Gastrocnemius medialis (tissue), 4 donors: ENCODE measurements at regions not wholly inside any gene's neighbourhood (a gene's known extent, or its start where the extent isn't known, plus 50 kb on each side); places are given as distances from the start of the nearest gene placed in this dataset.
"Not testable (repeated sequence)": the region's sequence is repeated elsewhere in the genome, so short reads cannot be mapped to it uniquely, and the experiment has no call there.

Experiments used
- ATAC-seq, 2 donors: fragments of 150-250 bp; one replicate each; pipeline ENCODE4 v1.9.1; 2016
- DNase-seq, 2 donors: peaks; one replicate each; pipeline ENCODE4 v3.0.0-alpha.2; 2019
- H3K27ac ChIP-seq, 4 donors: fragments of 200-600 bp; sonication (generic); 1 replicate in 1 of 4; 2 replicates in 3 of 4; pipeline ENCODE4 v1.5.1; 2016 to 2018; ENCODE audit warnings: mild to moderate bottlenecking in 2 of 4, moderate library complexity in 1 of 4
- H3K27me3 ChIP-seq, 3 donors: fragments of 200-600 bp; sonication (generic) in 2 of 3; 1 replicate in 1 of 3; 2 replicates in 2 of 3; pipeline versions ENCODE4 v1.5.1 to v1.6.0; 2016 to 2019; ENCODE audit warnings: mild to moderate bottlenecking in 1 of 3, moderate library complexity in 1 of 3
- H3K36me3 ChIP-seq, 2 donors: fragments of 200-600 bp; sonication (generic) in 1 of 2; one replicate each; pipeline ENCODE4 v1.5.1; 2017 to 2018
- H3K4me1 ChIP-seq, 2 donors: fragments of 200-600 bp; sonication (generic) in 1 of 2; one replicate each; pipeline ENCODE4 v1.5.1; 2016 to 2017; ENCODE audit warnings: mild to moderate bottlenecking in 2 of 2
- H3K4me3 ChIP-seq, 4 donors: fragments of 200-600 bp; sonication (generic) in 3 of 4; 1 replicate in 1 of 4; 2 replicates in 3 of 4; pipeline ENCODE4 v1.5.1; 2016 to 2019; ENCODE audit warnings: mild to moderate bottlenecking in 2 of 4
- H3K9me3 ChIP-seq, 3 donors: fragments of 200-600 bp; sonication (generic) in 2 of 3; 1 replicate in 1 of 3; 2 replicates in 2 of 3; pipeline ENCODE4 v1.5.1; 2016 to 2019
- CTCF ChIP-seq, 5 experiments: fragments of 450-650 bp in 3 of 5; fragments of 200-600 bp in 2 of 5; sonication (generic) in 2 of 5; IDR thresholded peaks in 4 of 5; conservative IDR thresholded peaks in 1 of 5; 1 replicate in 4 of 5; 2 replicates in 1 of 5; pipeline ENCODE4 v1.5.1; 2016 to 2019; ENCODE audit warnings: antibody characterized with exemption in 5 of 5, mild to moderate bottlenecking in 3 of 5, moderate library complexity in 3 of 5
- POLR2A ChIP-seq, 2 donors: fragments of 450-650 bp; IDR thresholded peaks; one replicate each; pipeline ENCODE4 v1.6.1; 2017; ENCODE audit warnings: antibody characterized with exemption in 2 of 2, mild to moderate bottlenecking in 2 of 2, moderate library complexity in 2 of 2
- in situ Hi-C, 4 donors: fragments of 200-750 bp; cut with MboI; loops; one replicate each; pipeline versions ENCODE4 v1.15.0 to v1.8.0; 2017; ENCODE audit warnings: low sequenced_read_pairs in 4 of 4
- intact Hi-C: fragments of 100-400 bp; cut with DNase I; formaldehyde crosslinking; loops from one replicate; pipeline ENCODE4 v1.15.1; 2023; ENCODE audit warnings: low total_unique reads

DNA sequence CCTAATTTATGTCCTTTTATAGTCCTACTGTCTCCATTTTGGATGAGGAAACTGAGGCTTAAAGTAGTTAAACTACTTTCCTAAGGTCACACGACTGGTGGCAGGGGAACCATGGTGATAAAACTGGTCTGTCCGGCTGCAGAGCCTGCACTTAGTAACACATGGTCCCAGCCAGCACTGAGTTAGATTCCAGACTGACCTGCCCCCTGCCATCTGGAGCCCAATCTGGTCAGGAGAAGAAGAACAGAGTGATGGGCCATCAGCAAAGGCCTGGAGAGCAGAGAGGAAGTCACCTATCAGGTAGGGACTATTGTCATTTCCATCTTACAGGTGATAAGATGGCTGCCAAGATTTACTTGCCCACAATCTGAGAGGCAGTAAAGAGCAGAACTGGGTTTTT is 86.6 kb upstream of the SLC25A48 start:
- H3K4me1 ChIP-seq = no peaks in the 10 kb centered on the region
- H3K9me3 ChIP-seq = no peaks in the 10 kb centered on the region
- DNase-seq (no peak), ATAC-seq (no peak)
- no peak overlapping the region for H3K4me3 ChIP-seq
- intact Hi-C loops = no loop called here
- H3K36me3 ChIP-seq = no peaks in the 10 kb centered on the region
- H3K27ac ChIP-seq = no peak overlapping the region
- no peaks in the 10 kb centered on the region for H3K27me3 ChIP-seq
- TF ChIP-seq POLR2A (IDR thresholded peaks at IDR 0.05) (no peak), CTCF (IDR thresholded peaks at IDR 0.05 in 4 of 5, conservative IDR thresholded peaks at IDR 0.05 in 1 of 5) (no peak)
- in situ Hi-C loops = no loop called here

GRCh38 chr5:135745897-135746500 is 88.5 kb upstream of the SLC25A48 start:
- no peak for DNase-seq
- in situ Hi-C loops (no loop called here), intact Hi-C loops (no loop called here)
- no peaks in the 10 kb centered on the region for H3K27me3 ChIP-seq
- no peak overlapping the region for H3K4me3 ChIP-seq
- no peak overlapping the region for H3K27ac ChIP-seq
- ATAC-seq = no peak
- no peaks in the 10 kb centered on the region for H3K9me3 ChIP-seq
- no peaks in the 10 kb centered on the region for H3K36me3 ChIP-seq
- no peak for TF ChIP-seq POLR2A (IDR thresholded peaks at IDR 0.05)
- no peak for TF ChIP-seq CTCF (IDR thresholded peaks at IDR 0.05 in 4 of 5, conservative IDR thresholded peaks at IDR 0.05 in 1 of 5)
- no peaks in the 10 kb centered on the region for H3K4me1 ChIP-seq

- no peak for ATAC-seq
Observed at GRCh38 chr5:135743705-135744411, 90.6 kb upstream of the SLC25A48 start.

DNA sequence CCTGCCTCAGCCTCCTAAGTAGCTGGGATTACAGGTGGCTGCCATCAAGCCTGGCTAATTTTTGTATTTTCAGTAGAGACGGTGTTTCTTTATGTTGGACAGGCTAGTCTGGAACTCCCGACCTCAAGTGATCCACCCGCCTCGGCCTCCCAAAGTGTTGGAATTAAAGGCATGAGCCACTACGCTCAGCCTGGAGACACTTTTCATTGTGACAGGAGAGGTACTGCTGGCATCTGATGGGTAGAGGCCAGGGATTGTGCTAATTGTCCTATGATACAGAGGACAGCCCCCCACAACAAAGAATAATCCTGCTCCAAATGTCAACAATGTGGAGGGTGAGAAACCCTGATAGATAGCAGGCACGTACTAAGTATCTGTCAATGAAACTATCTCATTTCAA is 91.3 kb upstream of the SLC25A48 start:
- Histone ChIP-seq H3K4me1 (no peaks in the 10 kb centered on the region), H3K27me3 (no peaks in the 10 kb centered on the region), H3K27ac (no peak overlapping the region), H3K4me3 (no peak overlapping the region), H3K9me3 (no peaks in the 10 kb centered on the region), H3K36me3 (no peaks in the 10 kb centered on the region)
- ATAC-seq (no peak), DNase-seq (no peak)
- intact Hi-C loops = no loop called here
- no peak for TF ChIP-seq CTCF (IDR thresholded peaks at IDR 0.05 in 4 of 5, conservative IDR thresholded peaks at IDR 0.05 in 1 of 5)
- no peak for TF ChIP-seq POLR2A (IDR thresholded peaks at IDR 0.05)
- in situ Hi-C loops = no loop called here

More at GRCh38 chr5:135743705-135744411, 90.6 kb upstream of the SLC25A48 start:
- DNase-seq = no peak
- H3K4me3 ChIP-seq = no peak overlapping the region
- in situ Hi-C loops (no loop called here), intact Hi-C loops (no loop called here)
- H3K27ac ChIP-seq = no peak overlapping the region
- no peaks in the 10 kb centered on the region for H3K4me1 ChIP-seq
- H3K36me3 ChIP-seq = no peaks in the 10 kb centered on the region
- H3K27me3 ChIP-seq = no peaks in the 10 kb centered on the region
- H3K9me3 ChIP-seq = no peaks in the 10 kb centered on the region
- TF ChIP-seq POLR2A (IDR thresholded peaks at IDR 0.05) (no peak), CTCF (IDR thresholded peaks at IDR 0.05 in 4 of 5, conservative IDR thresholded peaks at IDR 0.05 in 1 of 5) (no peak)

DNA sequence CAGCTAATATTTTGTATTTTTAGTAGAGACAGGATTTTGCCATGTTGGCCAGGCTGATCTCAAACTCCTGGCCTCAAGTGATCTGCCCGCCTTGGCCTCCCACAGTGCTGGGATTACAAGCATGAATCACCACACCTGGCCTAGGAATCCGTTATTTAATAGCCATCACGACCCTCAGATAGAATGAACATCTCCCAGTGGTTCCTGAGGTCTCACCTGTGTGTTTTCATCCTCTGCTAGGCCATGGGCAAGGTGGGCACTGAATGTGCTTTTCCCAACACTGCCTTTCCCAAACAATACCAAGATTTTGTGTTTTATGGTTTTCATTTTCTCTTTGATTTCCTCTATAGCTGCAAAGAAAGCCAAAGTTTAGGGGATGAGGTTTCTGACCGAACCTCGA is 92.2 kb upstream of the SLC25A48 start:
- DNase-seq, H3K4me1 ChIP-seq, H3K9me3 ChIP-seq, H3K4me3 ChIP-seq, in situ Hi-C loops, H3K36me3 ChIP-seq, ATAC-seq, H3K27ac ChIP-seq, H3K27me3 ChIP-seq, intact Hi-C loops: not testable (repeated sequence)
